ENCODE measurements at regions not wholly inside any gene's neighbourhood (a gene's known extent, or its start where the extent isn't known, plus 50 kb on each side); places are given as distances from the start of the nearest gene placed in this dataset.
A peak's percentile ranks its signal among the peaks of the same experiment; 100 is the strongest.

DNA sequence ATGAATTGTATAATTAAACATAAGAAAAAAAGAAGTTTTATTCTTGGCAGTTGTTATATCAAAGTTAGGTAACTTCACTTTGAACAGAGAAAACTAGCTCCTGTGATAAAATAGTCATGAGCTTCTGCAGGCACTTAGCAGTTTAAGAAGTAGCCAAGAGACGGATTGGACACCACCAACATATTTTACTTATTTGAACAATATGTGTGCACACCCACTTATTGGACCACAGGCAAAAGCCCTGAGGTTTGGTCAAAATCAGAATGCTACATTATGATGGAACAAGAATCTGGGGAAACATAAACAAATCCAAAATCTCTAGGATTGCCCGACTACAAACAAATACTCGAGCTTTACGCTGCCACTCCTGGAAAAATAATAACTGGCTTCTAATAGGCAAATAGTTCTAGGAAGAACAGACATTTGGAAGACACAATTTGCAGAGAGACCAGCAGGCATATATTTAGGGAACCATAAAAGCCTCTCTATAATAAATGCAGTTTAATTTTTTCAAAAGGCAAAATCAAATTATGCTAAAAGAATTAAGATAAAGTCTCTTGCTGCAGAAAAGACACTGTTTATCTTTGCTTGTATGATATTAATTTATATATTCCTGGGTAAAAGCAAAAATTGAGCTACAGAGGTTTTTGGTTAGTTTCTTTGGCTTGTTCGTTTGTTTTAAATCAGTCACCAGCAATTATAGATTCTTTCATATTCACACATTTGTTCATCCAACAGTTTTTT, 117.9 kb downstream of the CDC42EP3 start:
- Histone ChIP-seq H3K9me2 (replicated peaks; ENCODE audit: insufficient read depth, low read length) (no peaks in the 10 kb centered on the region), H3K27me3 (ENCODE audit: low read length) (no peaks in the 10 kb centered on the region; the same call in 1 of the 2 replicates), H3K4me2 (ENCODE audit: low read depth, low read length, poor library complexity, severe bottlenecking) (no peak overlapping the region), H3K36me3 (ENCODE audit: insufficient read depth, low read length) (no peaks in the 10 kb centered on the region), H3K9me3 (ENCODE audit: low read length) (no peaks in the 10 kb centered on the region), H3K4me3 (ENCODE audit: low read length) (no peak overlapping the region), H2AFZ (ENCODE audit: low read length) (no peak overlapping the region), H4K20me1 (ENCODE audit: insufficient read depth, low read depth, low read length) (no peaks in the 10 kb centered on the region), H3K79me2 (ENCODE audit: low read length) (no peaks in the 10 kb centered on the region), H3K9ac (ENCODE audit: low read length) (no peak overlapping the region), H3K27ac (ENCODE audit: low read length) (no peak overlapping the region), H3K4me1 (ENCODE audit: low read length) (peaks cover 16% of the 10 kb centered on the region)
- DNase-seq = peak; percentile 16

GRCh38 chr2:37554155-37554510, 117.3 kb downstream of the CDC42EP3 start:
- peaks cover 21% of the 10 kb centered on the region for H3K4me1 ChIP-seq (ENCODE audit: low read length)
- no peak overlapping the region for H3K27ac ChIP-seq (ENCODE audit: low read length)
- peak; percentile 15 for DNase-seq
- H2AFZ ChIP-seq (ENCODE audit: low read length) = no peak overlapping the region
- no peaks in the 10 kb centered on the region for H3K27me3 ChIP-seq (ENCODE audit: low read length)
- H3K9me3 ChIP-seq (ENCODE audit: low read length) = no peaks in the 10 kb centered on the region
- H3K36me3 ChIP-seq (ENCODE audit: insufficient read depth, low read length) = no peaks in the 10 kb centered on the region
- no peaks in the 10 kb centered on the region for H4K20me1 ChIP-seq (ENCODE audit: insufficient read depth, low read depth, low read length)
- no peaks in the 10 kb centered on the region for H3K9me2 ChIP-seq (replicated peaks; ENCODE audit: insufficient read depth, low read length)
- no peaks in the 10 kb centered on the region for H3K79me2 ChIP-seq (ENCODE audit: low read length)
- no peak overlapping the region for H3K4me2 ChIP-seq (ENCODE audit: low read depth, low read length, poor library complexity, severe bottlenecking)
- H3K4me3 ChIP-seq (ENCODE audit: low read length) = no peak overlapping the region
- no peak overlapping the region for H3K9ac ChIP-seq (ENCODE audit: low read length)

DNA sequence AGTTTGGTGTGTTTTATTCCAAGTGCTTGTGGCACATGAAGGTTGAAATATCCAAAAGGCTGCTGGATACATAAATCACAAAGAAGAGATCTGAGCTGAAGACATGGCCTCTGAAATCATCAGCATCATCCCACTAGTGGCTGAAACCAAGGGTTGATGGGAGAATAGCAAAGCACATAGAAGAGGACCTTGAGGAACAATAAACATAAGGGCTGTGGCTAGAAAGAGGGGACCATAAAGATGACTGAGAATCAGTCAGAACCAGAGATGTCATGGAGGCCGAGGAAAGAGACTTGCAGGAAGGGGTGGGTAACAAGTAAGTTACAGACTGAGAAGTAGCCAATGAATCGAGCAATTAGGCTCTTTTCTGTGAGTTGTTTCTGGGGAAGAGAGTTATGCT, 116.8 kb downstream of the CDC42EP3 start:
- H4K20me1 ChIP-seq (ENCODE audit: insufficient read depth, low read depth, low read length) = no peaks in the 10 kb centered on the region
- no peaks in the 10 kb centered on the region for H3K9me3 ChIP-seq (ENCODE audit: low read length)
- DNase-seq = peak; percentile 39
- H3K79me2 ChIP-seq (ENCODE audit: low read length) = no peaks in the 10 kb centered on the region
- H3K4me1 ChIP-seq (ENCODE audit: low read length) = peaks cover 24% of the 10 kb centered on the region
- no peak overlapping the region for H3K27ac ChIP-seq (ENCODE audit: low read length)
- H3K36me3 ChIP-seq (ENCODE audit: insufficient read depth, low read length) = no peaks in the 10 kb centered on the region
- no peak overlapping the region for H2AFZ ChIP-seq (ENCODE audit: low read length)
- no peak overlapping the region for H3K9ac ChIP-seq (ENCODE audit: low read length)
- H3K4me3 ChIP-seq (ENCODE audit: low read length) = no peak overlapping the region
- no peak overlapping the region for H3K4me2 ChIP-seq (ENCODE audit: low read depth, low read length, poor library complexity, severe bottlenecking)
- no peaks in the 10 kb centered on the region for H3K9me2 ChIP-seq (replicated peaks; ENCODE audit: insufficient read depth, low read length)
- H3K27me3 ChIP-seq (ENCODE audit: low read length) = no peaks in the 10 kb centered on the region

GRCh38 chr2:37555457-37555856, 116.0 kb downstream of the CDC42EP3 start:
- H3K36me3 ChIP-seq (ENCODE audit: insufficient read depth, low read length) = no peaks in the 10 kb centered on the region
- H3K27ac ChIP-seq (ENCODE audit: low read length) = peak overlapping the region; percentile 37; the same call in 1 of the 2 replicates
- peak; percentile 80 for DNase-seq
- H2AFZ ChIP-seq (ENCODE audit: low read length) = peak overlapping the region; percentile 71
- peak overlapping the region; percentile 50 for H3K4me2 ChIP-seq (ENCODE audit: low read depth, low read length, poor library complexity, severe bottlenecking)
- no peaks in the 10 kb centered on the region for H3K79me2 ChIP-seq (ENCODE audit: low read length)
- no peak overlapping the region; the same call in 1 of the 2 replicates for H3K4me3 ChIP-seq (ENCODE audit: low read length)
- H3K9me2 ChIP-seq (replicated peaks; ENCODE audit: insufficient read depth, low read length) = no peaks in the 10 kb centered on the region
- peaks cover 24% of the 10 kb centered on the region for H3K4me1 ChIP-seq (ENCODE audit: low read length)
- no peaks in the 10 kb centered on the region for H4K20me1 ChIP-seq (ENCODE audit: insufficient read depth, low read depth, low read length)
- H3K9me3 ChIP-seq (ENCODE audit: low read length) = no peaks in the 10 kb centered on the region
- H3K27me3 ChIP-seq (ENCODE audit: low read length) = no peaks in the 10 kb centered on the region
- no peak overlapping the region for H3K9ac ChIP-seq (ENCODE audit: low read length)

GRCh38 chr2:37556256-37556655, 115.2 kb downstream of the CDC42EP3 start:
- Histone ChIP-seq H3K27ac (ENCODE audit: low read length) (no peak overlapping the region), H3K4me3 (ENCODE audit: low read length) (no peak overlapping the region), H3K9ac (ENCODE audit: low read length) (no peak overlapping the region)

GRCh38 chr2:37558623-37559022, 112.8 kb downstream of the CDC42EP3 start:
- H3K4me2 ChIP-seq (ENCODE audit: low read depth, low read length, poor library complexity, severe bottlenecking) = no peak overlapping the region
- H3K9me3 ChIP-seq (ENCODE audit: low read length) = no peaks in the 10 kb centered on the region
- no peak overlapping the region for H3K9ac ChIP-seq (ENCODE audit: low read length)
- H3K27me3 ChIP-seq (ENCODE audit: low read length) = no peaks in the 10 kb centered on the region
- H3K4me3 ChIP-seq (ENCODE audit: low read length) = no peak overlapping the region
- peak; percentile 50 for DNase-seq
- H4K20me1 ChIP-seq (ENCODE audit: insufficient read depth, low read depth, low read length) = no peaks in the 10 kb centered on the region
- no peak overlapping the region for H3K27ac ChIP-seq (ENCODE audit: low read length)
- H2AFZ ChIP-seq (ENCODE audit: low read length) = peak overlapping the region; percentile 25; the same call in 1 of the 2 replicates
- H3K9me2 ChIP-seq (replicated peaks; ENCODE audit: insufficient read depth, low read length) = no peaks in the 10 kb centered on the region
- H3K36me3 ChIP-seq (ENCODE audit: insufficient read depth, low read length) = no peaks in the 10 kb centered on the region
- H3K4me1 ChIP-seq (ENCODE audit: low read length) = peaks cover 40% of the 10 kb centered on the region
- H3K79me2 ChIP-seq (ENCODE audit: low read length) = no peaks in the 10 kb centered on the region

More at GRCh38 chr2:37556256-37556655, 115.2 kb downstream of the CDC42EP3 start:
- peak; percentile 7 for DNase-seq
- Histone ChIP-seq H3K79me2 (ENCODE audit: low read length) (no peaks in the 10 kb centered on the region), H3K27me3 (ENCODE audit: low read length) (no peaks in the 10 kb centered on the region), H3K9me3 (ENCODE audit: low read length) (no peaks in the 10 kb centered on the region), H3K9me2 (replicated peaks; ENCODE audit: insufficient read depth, low read length) (no peaks in the 10 kb centered on the region), H3K4me2 (ENCODE audit: low read depth, low read length, poor library complexity, severe bottlenecking) (no peak overlapping the region), H3K36me3 (ENCODE audit: insufficient read depth, low read length) (no peaks in the 10 kb centered on the region), H3K4me1 (ENCODE audit: low read length) (peaks cover 32% of the 10 kb centered on the region), H2AFZ (ENCODE audit: low read length) (no peak overlapping the region), H4K20me1 (ENCODE audit: insufficient read depth, low read depth, low read length) (no peaks in the 10 kb centered on the region)

GRCh38 chr2:37560241-37560848, 111.1 kb downstream of the CDC42EP3 start:
- Histone ChIP-seq H3K79me2 (ENCODE audit: low read length) (no peaks in the 10 kb centered on the region), H2AFZ (ENCODE audit: low read length) (no peak overlapping the region), H3K9ac (ENCODE audit: low read length) (no peak overlapping the region), H3K4me1 (ENCODE audit: low read length) (peaks cover 35% of the 10 kb centered on the region), H3K4me3 (ENCODE audit: low read length) (no peak overlapping the region), H3K27ac (ENCODE audit: low read length) (no peak overlapping the region), H3K4me2 (ENCODE audit: low read depth, low read length, poor library complexity, severe bottlenecking) (no peak overlapping the region), H3K9me2 (replicated peaks; ENCODE audit: insufficient read depth, low read length) (no peaks in the 10 kb centered on the region), H3K9me3 (ENCODE audit: low read length) (no peaks in the 10 kb centered on the region), H3K27me3 (ENCODE audit: low read length) (no peaks in the 10 kb centered on the region), H4K20me1 (ENCODE audit: insufficient read depth, low read depth, low read length) (no peaks in the 10 kb centered on the region), H3K36me3 (ENCODE audit: insufficient read depth, low read length) (no peaks in the 10 kb centered on the region)
- DNase-seq = peak; percentile 12

- peak; percentile 20 for DNase-seq
- Histone ChIP-seq H3K9ac (ENCODE audit: low read length) (no peak overlapping the region), H3K9me2 (replicated peaks; ENCODE audit: insufficient read depth, low read length) (no peaks in the 10 kb centered on the region), H2AFZ (ENCODE audit: low read length) (peak overlapping the region; percentile 8; the same call in 1 of the 2 replicates), H3K9me3 (ENCODE audit: low read length) (no peaks in the 10 kb centered on the region), H3K4me3 (ENCODE audit: low read length) (no peak overlapping the region), H3K36me3 (ENCODE audit: insufficient read depth, low read length) (no peaks in the 10 kb centered on the region), H3K79me2 (ENCODE audit: low read length) (no peaks in the 10 kb centered on the region), H3K4me2 (ENCODE audit: low read depth, low read length, poor library complexity, severe bottlenecking) (peak overlapping the region; percentile 15), H3K27me3 (ENCODE audit: low read length) (no peaks in the 10 kb centered on the region), H4K20me1 (ENCODE audit: insufficient read depth, low read depth, low read length) (no peaks in the 10 kb centered on the region), H3K4me1 (ENCODE audit: low read length) (peaks cover 28% of the 10 kb centered on the region), H3K27ac (ENCODE audit: low read length) (no peak overlapping the region)
These were observed 110.4 kb downstream of the CDC42EP3 start for GRCh38 chr2:37560863-37561614.

Data from Karpas-422 (cell line).